ENCODE measurements at regions not wholly inside any gene's neighbourhood (a gene's known extent, or its start where the extent isn't known, plus 50 kb on each side); places are given as distances from the start of the nearest gene placed in this dataset.

DNA sequence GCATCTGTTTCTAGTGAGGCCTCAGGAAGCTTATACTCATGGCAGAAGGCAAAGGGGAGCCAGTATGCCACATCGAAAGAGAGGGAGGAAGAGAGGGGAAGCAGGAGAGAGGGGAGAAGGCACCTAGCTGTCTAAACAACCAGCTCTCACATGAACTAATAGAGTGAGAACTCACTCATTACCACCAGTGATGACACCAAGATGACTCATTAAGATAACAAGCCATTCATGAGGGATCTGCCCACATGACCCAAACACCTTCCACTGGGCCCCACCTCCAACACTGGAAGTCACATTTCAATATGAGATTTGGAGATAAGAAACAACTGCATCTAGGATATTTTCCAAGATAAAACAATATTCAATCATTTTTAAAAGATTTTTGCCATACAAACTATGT lies 753.9 kb upstream of the ZEB2 start:
- DNase-seq (ENCODE audit: low spot score in 2 of 2): no peak
- WGBS: 77% methylated on average over 1 of the region's 1 CpG
- Histone ChIP-seq H3K4me3 (no peak overlapping the region), H3K27me3 (no peaks in the 10 kb centered on the region), H3K36me3 (no peaks in the 10 kb centered on the region), H3K27ac (no peak overlapping the region), H3K9me3 (no peaks in the 10 kb centered on the region), H3K4me1 (no peaks in the 10 kb centered on the region)
- TF ChIP-seq EP300 (IDR thresholded peaks at IDR 0.05): no peak
- TF ChIP-seq, protein P1, sequence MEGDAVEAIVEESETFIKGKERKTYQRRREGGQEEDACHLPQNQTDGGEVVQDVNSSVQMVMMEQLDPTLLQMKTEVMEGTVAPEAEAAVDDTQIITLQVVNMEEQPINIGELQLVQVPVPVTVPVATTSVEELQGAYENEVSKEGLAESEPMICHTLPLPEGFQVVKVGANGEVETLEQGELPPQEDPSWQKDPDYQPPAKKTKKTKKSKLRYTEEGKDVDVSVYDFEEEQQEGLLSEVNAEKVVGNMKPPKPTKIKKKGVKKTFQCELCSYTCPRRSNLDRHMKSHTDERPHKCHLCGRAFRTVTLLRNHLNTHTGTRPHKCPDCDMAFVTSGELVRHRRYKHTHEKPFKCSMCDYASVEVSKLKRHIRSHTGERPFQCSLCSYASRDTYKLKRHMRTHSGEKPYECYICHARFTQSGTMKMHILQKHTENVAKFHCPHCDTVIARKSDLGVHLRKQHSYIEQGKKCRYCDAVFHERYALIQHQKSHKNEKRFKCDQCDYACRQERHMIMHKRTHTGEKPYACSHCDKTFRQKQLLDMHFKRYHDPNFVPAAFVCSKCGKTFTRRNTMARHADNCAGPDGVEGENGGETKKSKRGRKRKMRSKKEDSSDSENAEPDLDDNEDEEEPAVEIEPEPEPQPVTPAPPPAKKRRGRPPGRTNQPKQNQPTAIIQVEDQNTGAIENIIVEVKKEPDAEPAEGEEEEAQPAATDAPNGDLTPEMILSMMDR (IDR thresholded peaks at IDR 0.05): no peak
- TF ChIP-seq POLR2A (IDR thresholded peaks at IDR 0.05): no peak
- TF ChIP-seq POLR2AphosphoS5 (IDR thresholded peaks at IDR 0.05): no peak

GRCh38 chr2:145268931-145269330 lies 749.0 kb upstream of the ZEB2 start:
- TF ChIP-seq POLR2A (IDR thresholded peaks at IDR 0.05) (no peak), POLR2AphosphoS5 (IDR thresholded peaks at IDR 0.05) (no peak), EP300 (IDR thresholded peaks at IDR 0.05) (no peak)
- TF ChIP-seq, protein P1 (IDR thresholded peaks at IDR 0.05): no peak
- no peak overlapping the region for H3K27ac ChIP-seq
- 70% methylated on average over 3 of the region's 3 CpGs for WGBS
- no peaks in the 10 kb centered on the region for H3K4me1 ChIP-seq
- no peaks in the 10 kb centered on the region for H3K36me3 ChIP-seq
- H3K27me3 ChIP-seq: no peaks in the 10 kb centered on the region
- no peak overlapping the region for H3K4me3 ChIP-seq
- H3K9me3 ChIP-seq: no peaks in the 10 kb centered on the region
- no peak for DNase-seq (ENCODE audit: low spot score in 2 of 2)

GRCh38 chr2:145267451-145267850 lies 747.5 kb upstream of the ZEB2 start:
- H3K27me3 ChIP-seq: no peaks in the 10 kb centered on the region
- H3K9me3 ChIP-seq: no peaks in the 10 kb centered on the region
- DNase-seq (ENCODE audit: low spot score in 2 of 2): no peak
- H3K4me3 ChIP-seq: no peak overlapping the region
- no peak overlapping the region for H3K27ac ChIP-seq
- no peaks in the 10 kb centered on the region for H3K4me1 ChIP-seq
- H3K36me3 ChIP-seq: no peaks in the 10 kb centered on the region
- TF ChIP-seq POLR2AphosphoS5 (IDR thresholded peaks at IDR 0.05): no peak
- TF ChIP-seq, protein P1 (IDR thresholded peaks at IDR 0.05): no peak
- no peak for TF ChIP-seq EP300 (IDR thresholded peaks at IDR 0.05)
- TF ChIP-seq POLR2A (IDR thresholded peaks at IDR 0.05): no peak

- DNase-seq (ENCODE audit: low spot score in 2 of 2): no peak
- Histone ChIP-seq H3K9me3 (no peaks in the 10 kb centered on the region), H3K4me1 (no peaks in the 10 kb centered on the region), H3K27me3 (no peaks in the 10 kb centered on the region), H3K4me3 (no peak overlapping the region), H3K36me3 (no peaks in the 10 kb centered on the region), H3K27ac (no peak overlapping the region)
- WGBS: 94% methylated on average over 6 of the region's 6 CpGs
- TF ChIP-seq POLR2AphosphoS5 (IDR thresholded peaks at IDR 0.05) (no peak), EP300 (IDR thresholded peaks at IDR 0.05) (no peak), POLR2A (IDR thresholded peaks at IDR 0.05) (no peak)
- TF ChIP-seq, protein P1 (IDR thresholded peaks at IDR 0.05): no peak
Measured at GRCh38 chr2:145265244-145265643, 745.3 kb upstream of the ZEB2 start.

DNA sequence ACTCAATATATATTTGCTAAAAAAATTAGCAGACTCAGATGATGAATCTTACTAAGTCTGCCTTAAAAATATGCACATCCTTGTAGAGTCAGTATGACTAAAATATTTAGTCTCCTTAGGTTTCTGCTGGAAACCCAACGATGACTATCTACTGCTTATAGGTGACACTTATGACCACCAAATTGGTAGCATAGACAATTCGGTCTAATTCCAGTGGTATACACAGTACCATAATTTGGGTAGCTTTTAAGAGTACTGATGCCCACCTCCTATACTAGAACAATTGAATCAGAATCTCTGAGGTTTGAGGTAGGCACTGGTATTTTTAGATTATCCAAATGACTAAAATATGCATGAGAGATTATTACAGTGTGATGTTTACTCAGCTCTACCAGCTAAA lies 740.8 kb upstream of the ZEB2 start:
- H3K4me3 ChIP-seq: no peak overlapping the region
- DNase-seq (ENCODE audit: low spot score in 2 of 2): no peak
- no peaks in the 10 kb centered on the region for H3K36me3 ChIP-seq
- TF ChIP-seq EP300 (IDR thresholded peaks at IDR 0.05) (no peak), POLR2AphosphoS5 (IDR thresholded peaks at IDR 0.05) (no peak), POLR2A (IDR thresholded peaks at IDR 0.05) (no peak)
- TF ChIP-seq, protein P1 (IDR thresholded peaks at IDR 0.05): no peak
- no peaks in the 10 kb centered on the region for H3K9me3 ChIP-seq
- H3K4me1 ChIP-seq: no peaks in the 10 kb centered on the region
- no peaks in the 10 kb centered on the region for H3K27me3 ChIP-seq
- no peak overlapping the region for H3K27ac ChIP-seq
- 89% methylated on average over 2 of the region's 2 CpGs for WGBS

All from suprapubic skin (tissue), 4 donors.